SK-N-SH treated with all-trans-retinoic acid at 6 μM for 48 hours (cell line): ENCODE measurements at regions not wholly inside any gene's neighbourhood (a gene's known extent, or its start where the extent isn't known, plus 50 kb on each side); places are given as distances from the start of the nearest gene placed in this dataset.

Source experiments
- ATAC-seq: fragments of 200-7000 bp; cut with Tn5 transposase; 3 replicates; pipeline ENCODE4 v1.9.1; 2020; ENCODE audit warnings: mild to moderate bottlenecking, moderate library complexity
- ARNTL ChIP-seq: fragments of 450-650 bp; formaldehyde crosslinking; IDR thresholded peaks from 2 replicates; pipeline ENCODE4 v1.5.0; 2020; ENCODE audit warnings: low read depth, mild to moderate bottlenecking, moderate library complexity, borderline replicate concordance
- BACH2 ChIP-seq: fragments of 250-450 bp; sonication (Bioruptor Pico); IDR thresholded peaks from 2 replicates; pipeline ENCODE4 v1.9.0; 2021; ENCODE audit warnings: mild to moderate bottlenecking, borderline replicate concordance
- CSDC2 ChIP-seq: fragments of 250-450 bp; sonication (Bioruptor Pico); IDR thresholded peaks from 2 replicates; pipeline ENCODE4 v1.5.0; 2020; ENCODE audit warnings: mild to moderate bottlenecking, moderate library complexity
- CSRNP3 ChIP-seq: fragments of 250-450 bp; sonication (Bioruptor Pico); IDR thresholded peaks from 2 replicates; pipeline ENCODE4 v1.5.1; 2021; ENCODE audit warnings: mild to moderate bottlenecking, moderate library complexity
- ESRRG ChIP-seq: fragments of 250-450 bp; sonication (Bioruptor Pico); IDR thresholded peaks from 2 replicates; pipeline ENCODE4 v1.6.1; 2021; ENCODE audit warnings: mild to moderate bottlenecking
- GLIS3 ChIP-seq: fragments of 250-450 bp; sonication (Bioruptor Pico); IDR thresholded peaks from 2 replicates; pipeline ENCODE4 v1.5.0; 2020; ENCODE audit warnings: mild to moderate bottlenecking, moderate library complexity
- OSR1 ChIP-seq: fragments of 250-450 bp; sonication (Bioruptor Pico); IDR thresholded peaks from 2 replicates; pipeline ENCODE4 v1.8.0; 2022; ENCODE audit warnings: moderate library complexity, mild to moderate bottlenecking, inconsistent platforms
- PATZ1 ChIP-seq: fragments of 250-450 bp; sonication (Bioruptor Pico); IDR thresholded peaks from 2 replicates; pipeline ENCODE4 v1.8.0; 2020; ENCODE audit warnings: mild to moderate bottlenecking, moderate library complexity, borderline replicate concordance
- POU6F1 ChIP-seq: fragments of 250-450 bp; sonication (Bioruptor Pico); IDR thresholded peaks from 2 replicates; pipeline ENCODE4 v1.8.0; 2021; ENCODE audit warnings: low read depth, mild to moderate bottlenecking, moderate library complexity, borderline replicate concordance
- PPARA ChIP-seq: fragments of 250-450 bp; sonication (Bioruptor Pico); IDR thresholded peaks from 2 replicates; pipeline ENCODE4 v1.5.0; 2020; ENCODE audit warnings: mild to moderate bottlenecking, borderline replicate concordance
- SNAI2 ChIP-seq: fragments of 250-450 bp; sonication (Bioruptor Pico); IDR thresholded peaks from 2 replicates; pipeline ENCODE4 v1.5.0; 2020; ENCODE audit warnings: mild to moderate bottlenecking, moderate library complexity
- TCF4 ChIP-seq: fragments of 250-450 bp; sonication (Bioruptor Pico); IDR thresholded peaks from 2 replicates; pipeline ENCODE4 v1.8.0; 2021; ENCODE audit warnings: mild to moderate bottlenecking, moderate library complexity, borderline replicate concordance
- TOX ChIP-seq: fragments of 250-450 bp; sonication (Bioruptor Pico); IDR thresholded peaks from 2 replicates; pipeline ENCODE4 v1.8.0; 2021; ENCODE audit warnings: mild to moderate bottlenecking, moderate library complexity, borderline replicate concordance
- TSHZ2 ChIP-seq: fragments of 250-450 bp; sonication (Bioruptor Pico); IDR thresholded peaks from 2 replicates; pipeline ENCODE4 v1.5.0; 2020; ENCODE audit warnings: mild to moderate bottlenecking, moderate library complexity
- ZC3H10 ChIP-seq: fragments of 250-450 bp; sonication (Bioruptor Pico); IDR thresholded peaks from 2 replicates; pipeline ENCODE4 v1.5.1; 2021; ENCODE audit warnings: mild to moderate bottlenecking, moderate library complexity
- ZFP30 ChIP-seq: fragments of 450-650 bp; formaldehyde crosslinking; IDR thresholded peaks from 2 replicates; pipeline ENCODE4 v1.5.0; 2022; ENCODE audit warnings: mild to moderate bottlenecking, moderate library complexity
- ZNF565 ChIP-seq: fragments of 450-650 bp; formaldehyde crosslinking; conservative IDR thresholded peaks from 2 replicates; pipeline ENCODE4 v1.5.0; 2020; ENCODE audit warnings: low read depth, mild to moderate bottlenecking, moderate library complexity
- ZNF70 ChIP-seq: fragments of 450-650 bp; formaldehyde crosslinking; IDR thresholded peaks from 2 replicates; pipeline ENCODE4 v1.5.0; 2020; ENCODE audit warnings: mild to moderate bottlenecking, moderate library complexity
- ZNF8 ChIP-seq: fragments of 450-650 bp; formaldehyde crosslinking; IDR thresholded peaks from 2 replicates; pipeline ENCODE4 v1.5.0; 2020; ENCODE audit warnings: mild to moderate bottlenecking, moderate library complexity

- no peak for TF ChIP-seq PATZ1
- TF ChIP-seq ZNF565: no peak
- no peak for TF ChIP-seq ARNTL
- ATAC-seq: no peak
Measured at GRCh38 chr2:194214192-194214591, 1442.8 kb upstream of the SLC39A10 start.

- TF ChIP-seq TSHZ2 (CRISPR knock-in tag) (no peak), SNAI2 (CRISPR knock-in tag) (no peak)
- ATAC-seq: no peak
Measured at GRCh38 chr2:194205568-194206227, 1451.3 kb upstream of the SLC39A10 start.

GRCh38 chr2:194203898-194204297 lies 1453.1 kb upstream of the SLC39A10 start:
- TF ChIP-seq OSR1 (CRISPR knock-in tag) (no peak), POU6F1 (no peak), TCF4 (no peak), TOX (CRISPR knock-in tag) (no peak), ZNF565 (no peak), CSDC2 (CRISPR knock-in tag) (no peak), BACH2 (no peak), ESRRG (no peak), ZFP30 (CRISPR knock-in tag) (no peak), ARNTL (no peak), SNAI2 (CRISPR knock-in tag) (no peak), GLIS3 (no peak), ZNF70 (CRISPR knock-in tag) (no peak), PPARA (CRISPR knock-in tag) (no peak)
- ATAC-seq: peak; percentile 84

GRCh38 chr2:194182888-194183287 lies 1474.1 kb upstream of the SLC39A10 start:
- ATAC-seq: no peak
- TF ChIP-seq OSR1 (CRISPR knock-in tag) (no peak), GLIS3 (no peak), TCF4 (no peak), ZNF565 (no peak), ESRRG (no peak), PPARA (CRISPR knock-in tag) (no peak), TSHZ2 (CRISPR knock-in tag) (no peak), ZC3H10 (CRISPR knock-in tag) (no peak), ZNF8 (CRISPR knock-in tag) (no peak), POU6F1 (no peak), SNAI2 (CRISPR knock-in tag) (no peak), BACH2 (no peak), CSDC2 (CRISPR knock-in tag) (no peak), ARNTL (no peak), CSRNP3 (CRISPR knock-in tag) (no peak), TOX (CRISPR knock-in tag) (no peak), PATZ1 (no peak)
